Fibroblast of lung (primary cell): ENCODE measurements at regions not wholly inside any gene's neighbourhood (a gene's known extent, or its start where the extent isn't known, plus 50 kb on each side); places are given as distances from the start of the nearest gene placed in this dataset.

Experiments used
- DNase-seq, 2 donors: peaks; one replicate each; pipeline versions ENCODE4 v3.0.0 to v3.0.0-alpha.2; 2010; ENCODE audit warnings: low read depth in 2 of 2
- H2AFZ ChIP-seq: 2 replicates; pipeline ENCODE4 v1.5.1; 2012; ENCODE audit warnings: low read length, control low read depth, inconsistent platforms
- H3K27ac ChIP-seq: 2 replicates; pipeline ENCODE4 v1.5.1; 2011; ENCODE audit warnings: low read length, control low read depth; ENCODE audit not compliant: insufficient read depth
- H3K27me3 ChIP-seq: 2 replicates; pipeline ENCODE4 v1.5.1; 2011; ENCODE audit warnings: mild to moderate bottlenecking, low read length; ENCODE audit not compliant: control insufficient read depth, insufficient read depth
- H3K36me3 ChIP-seq: 2 replicates; pipeline ENCODE4 v1.5.1; 2011; ENCODE audit warnings: low read length; ENCODE audit not compliant: control insufficient read depth, insufficient read depth
- H3K4me1 ChIP-seq: 2 replicates; pipeline ENCODE4 v1.5.1; 2011; ENCODE audit warnings: low read length; ENCODE audit not compliant: control insufficient read depth, insufficient read depth; ENCODE audit errors: extremely low read depth
- H3K4me2 ChIP-seq: 2 replicates; pipeline ENCODE4 v1.5.1; 2011; ENCODE audit warnings: low read length, control low read depth; ENCODE audit not compliant: insufficient read depth; ENCODE audit errors: extremely low read depth
- H3K4me3 ChIP-seq, 4 experiments: fragments of 200-600 bp in 1 of 4; sonication (generic) in 1 of 4; replicated peaks in 1 of 4; 2 replicates each; pipeline ENCODE4 v1.5.1; 2011 to 2016; ENCODE audit warnings: low read length in 4 of 4, low read depth in 3 of 4, mild to moderate bottlenecking in 3 of 4, control low read depth in 2 of 4, inconsistent platforms in 1 of 4, mixed read lengths in 1 of 4; ENCODE audit not compliant: insufficient read depth in 1 of 4; ENCODE audit errors: control extremely low read depth in 1 of 4
- H3K79me2 ChIP-seq: 2 replicates; pipeline ENCODE4 v1.5.1; 2012; ENCODE audit warnings: mild to moderate bottlenecking, low read length, inconsistent platforms; ENCODE audit not compliant: control insufficient read depth, insufficient read depth
- H3K9ac ChIP-seq: 2 replicates; pipeline ENCODE4 v1.5.1; 2011; ENCODE audit warnings: mild to moderate bottlenecking, low read length, control low read depth; ENCODE audit not compliant: insufficient read depth
- H3K9me3 ChIP-seq: 2 replicates; pipeline ENCODE4 v1.5.1; 2012; ENCODE audit warnings: low read depth, low read length; ENCODE audit not compliant: control insufficient read depth, insufficient read depth
- H4K20me1 ChIP-seq: 2 replicates; pipeline ENCODE4 v1.5.1; 2011; ENCODE audit warnings: low read length; ENCODE audit not compliant: control insufficient read depth, insufficient read depth; ENCODE audit errors: extremely low read depth
- CTCF ChIP-seq, 2 donors: IDR thresholded peaks in 1 of 2; conservative IDR thresholded peaks in 1 of 2; 1 replicate in 1 of 2; 2 replicates in 1 of 2; pipeline ENCODE4 v1.5.1; 2011 to 2012; ENCODE audit warnings: low read length in 2 of 2, control low read depth in 1 of 2, inconsistent platforms in 1 of 2, low read depth in 1 of 2, mild to moderate bottlenecking in 1 of 2
- EZH2 ChIP-seq: IDR thresholded peaks from 2 replicates; pipeline ENCODE4 v1.5.1; 2012; ENCODE audit warnings: low read length, control low read depth, mild to moderate bottlenecking; ENCODE audit errors: missing control alignments

GRCh38 chr3:31029706-31030105, 135.2 kb upstream of the GADL1 start:
- no peaks in the 10 kb centered on the region for H3K27me3 ChIP-seq
- no peaks in the 10 kb centered on the region for H3K36me3 ChIP-seq
- H4K20me1 ChIP-seq, result no peaks in the 10 kb centered on the region
- no peak overlapping the region for H3K27ac ChIP-seq
- no peak overlapping the region for H3K4me3 ChIP-seq
- DNase-seq, result no peak
- no peaks in the 10 kb centered on the region for H3K9me3 ChIP-seq
- H3K4me1 ChIP-seq, result no peaks in the 10 kb centered on the region
- no peak overlapping the region for H2AFZ ChIP-seq
- TF ChIP-seq EZH2 (no peak), CTCF (conservative IDR thresholded peaks at IDR 0.05 in 1 of 2, IDR thresholded peaks at IDR 0.05 in 1 of 2; ENCODE audit: low read depth in 1 of 2, low read length in 2 of 2) (no peak)
- no peaks in the 10 kb centered on the region for H3K79me2 ChIP-seq
- H3K4me2 ChIP-seq, result no peak overlapping the region
- H3K9ac ChIP-seq, result no peak overlapping the region

GRCh38 chr3:31035681-31036080, 141.2 kb upstream of the GADL1 start:
- Histone ChIP-seq H2AFZ (no peak overlapping the region), H3K27me3 (no peaks in the 10 kb centered on the region), H3K36me3 (no peaks in the 10 kb centered on the region), H4K20me1 (no peaks in the 10 kb centered on the region), H3K79me2 (no peaks in the 10 kb centered on the region), H3K27ac (no peak overlapping the region), H3K4me2 (no peak overlapping the region), H3K4me3 (no peak overlapping the region), H3K9me3 (no peaks in the 10 kb centered on the region), H3K4me1 (no peaks in the 10 kb centered on the region), H3K9ac (no peak overlapping the region)
- no peak for TF ChIP-seq CTCF (conservative IDR thresholded peaks at IDR 0.05 in 1 of 2, IDR thresholded peaks at IDR 0.05 in 1 of 2; ENCODE audit: low read depth in 1 of 2, low read length in 2 of 2)
- no peak for TF ChIP-seq EZH2
- DNase-seq, result peak in 1 of 2 donors; percentile 86

- Histone ChIP-seq H3K4me2 (no peak overlapping the region), H3K79me2 (no peaks in the 10 kb centered on the region), H3K4me3 (no peak overlapping the region), H3K4me1 (peaks cover 6% of the 10 kb centered on the region), H3K9ac (no peak overlapping the region), H4K20me1 (no peaks in the 10 kb centered on the region), H3K27ac (no peak overlapping the region), H3K9me3 (no peaks in the 10 kb centered on the region), H2AFZ (no peak overlapping the region), H3K27me3 (no peaks in the 10 kb centered on the region), H3K36me3 (no peaks in the 10 kb centered on the region)
- TF ChIP-seq CTCF (conservative IDR thresholded peaks at IDR 0.05 in 1 of 2, IDR thresholded peaks at IDR 0.05 in 1 of 2; ENCODE audit: low read depth in 1 of 2, low read length in 2 of 2) (no peak), EZH2 (no peak)
- DNase-seq, result no peak
These were observed 143.8 kb upstream of the GADL1 start for GRCh38 chr3:31038086-31038739.
